Dendritic cell treated with granulocyte-macrophage colony-stimulating factor and Interleukin-4, amounts not matched to agents 40 ng/mL and 50 ng/mL, for 4 days (primary cell): ENCODE measurements at regions not wholly inside any gene's neighbourhood (a gene's known extent, or its start where the extent isn't known, plus 50 kb on each side); places are given as distances from the start of the nearest gene placed in this dataset.

ENCODE experiments used
- H3K27ac Mint-ChIP-seq: one replicate; pipeline ENCODE4 v1.8.0; 2022; ENCODE audit warnings: mild to moderate bottlenecking, mixed read lengths
- H3K27me3 Mint-ChIP-seq: one replicate; pipeline ENCODE4 v1.8.0; 2022; ENCODE audit warnings: mild to moderate bottlenecking, mixed read lengths
- H3K36me3 Mint-ChIP-seq: one replicate; pipeline ENCODE4 v1.8.0; 2022; ENCODE audit warnings: low read depth, mixed read lengths
- H3K4me1 Mint-ChIP-seq: one replicate; pipeline ENCODE4 v1.8.0; 2022; ENCODE audit warnings: low read depth, mixed read lengths
- H3K4me3 Mint-ChIP-seq: one replicate; pipeline ENCODE4 v1.8.0; 2022; ENCODE audit warnings: mild to moderate bottlenecking, moderate library complexity, mixed read lengths
- H3K9me3 Mint-ChIP-seq: one replicate; pipeline ENCODE4 v1.8.0; 2022; ENCODE audit warnings: mixed read lengths
- intact Hi-C: fragments of 100-400 bp; cut with micrococcal nuclease; formaldehyde crosslinking; loops from one replicate; pipeline ENCODE4 v1.15.0; 2022

GRCh38 chr4:187921946-187922623 lies 73.5 kb upstream of the ZFP42 start:
- Mint-ChIP-seq H3K9me3 (peaks cover 21% of the 10 kb centered on the region), H3K4me3 (no peak overlapping the region), H3K27me3 (no peaks in the 10 kb centered on the region), H3K36me3 (no peaks in the 10 kb centered on the region), H3K27ac (no peak overlapping the region), H3K4me1 (no peaks in the 10 kb centered on the region)
- intact Hi-C loops, result no loop called here

- Mint-ChIP-seq H3K27me3 (no peaks in the 10 kb centered on the region), H3K4me1 (no peaks in the 10 kb centered on the region), H3K27ac (no peak overlapping the region), H3K9me3 (peaks cover 31% of the 10 kb centered on the region), H3K4me3 (no peak overlapping the region), H3K36me3 (no peaks in the 10 kb centered on the region)
- intact Hi-C loops, result no loop called here
Measured at GRCh38 chr4:187929024-187929423, 66.5 kb upstream of the ZFP42 start.

- Mint-ChIP-seq H3K9me3 (peaks cover 31% of the 10 kb centered on the region), H3K4me1 (no peaks in the 10 kb centered on the region), H3K4me3 (no peak overlapping the region), H3K36me3 (no peaks in the 10 kb centered on the region), H3K27me3 (no peaks in the 10 kb centered on the region), H3K27ac (no peak overlapping the region)
- intact Hi-C loops, result no loop called here
Measured at GRCh38 chr4:187934766-187935165, 60.8 kb upstream of the ZFP42 start.

- Mint-ChIP-seq H3K4me3 (no peak overlapping the region), H3K9me3 (peaks cover 31% of the 10 kb centered on the region), H3K4me1 (no peaks in the 10 kb centered on the region), H3K36me3 (no peaks in the 10 kb centered on the region), H3K27ac (no peak overlapping the region), H3K27me3 (no peaks in the 10 kb centered on the region)
- intact Hi-C loops, result no loop called here
Measured at GRCh38 chr4:187937557-187937956, 58.0 kb upstream of the ZFP42 start.

- H3K4me3 Mint-ChIP-seq, result no peak overlapping the region
- intact Hi-C loops, result no loop called here
- H3K27me3 Mint-ChIP-seq, result no peaks in the 10 kb centered on the region
- no peak overlapping the region for H3K27ac Mint-ChIP-seq
- no peaks in the 10 kb centered on the region for H3K36me3 Mint-ChIP-seq
- peaks cover 27% of the 10 kb centered on the region for H3K9me3 Mint-ChIP-seq
- no peaks in the 10 kb centered on the region for H3K4me1 Mint-ChIP-seq
Measured at GRCh38 chr4:187940299-187940698, 55.3 kb upstream of the ZFP42 start.

- no peak overlapping the region for H3K4me3 Mint-ChIP-seq
- H3K27me3 Mint-ChIP-seq, result no peaks in the 10 kb centered on the region
- intact Hi-C loops, result no loop called here
- no peaks in the 10 kb centered on the region for H3K36me3 Mint-ChIP-seq
- peaks cover 10% of the 10 kb centered on the region for H3K9me3 Mint-ChIP-seq
- H3K4me1 Mint-ChIP-seq, result no peaks in the 10 kb centered on the region
- H3K27ac Mint-ChIP-seq, result no peak overlapping the region
Measured at GRCh38 chr4:187942968-187943367, 52.6 kb upstream of the ZFP42 start.

- Mint-ChIP-seq H3K36me3 (no peaks in the 10 kb centered on the region), H3K27ac (no peak overlapping the region), H3K4me1 (no peaks in the 10 kb centered on the region), H3K4me3 (no peak overlapping the region), H3K9me3 (peaks cover 6% of the 10 kb centered on the region), H3K27me3 (no peaks in the 10 kb centered on the region)
- intact Hi-C loops, result no loop called here
Measured at GRCh38 chr4:187944179-187944578, 51.4 kb upstream of the ZFP42 start.
